IMR-90 (cell line): ENCODE measurements at regions not wholly inside any gene's neighbourhood (a gene's known extent, or its start where the extent isn't known, plus 50 kb on each side); places are given as distances from the start of the nearest gene placed in this dataset.

Experiments used
- ATAC-seq: fragments of 200-7000 bp; cut with Tn5 transposase; 2 replicates; pipeline ENCODE4 v1.9.1; 2020; ENCODE audit warnings: low read depth, mild to moderate bottlenecking, moderate library complexity
- BruUV-seq: library from RNA; stranded (reverse); fragments of 400-500 nt; replicated peaks from 2 replicates; lab custom pipeline; 2021; lab: Mats Ljungman, UMichigan
- CTCF ChIA-PET: fragments of 300-600 bp; formaldehyde crosslinking; extraction: SDS; loops from one replicate; lab custom pipeline; 2021; ENCODE audit warnings: antibody characterized with exemption; lab: Yijun Ruan, JAX
- POLR2A ChIA-PET: fragments of 300-600 bp; sonication (Branson Sonifier 250); formaldehyde crosslinking; loops from one replicate; lab custom pipeline; 2022; ENCODE audit warnings: antibody characterized with exemption; ENCODE audit not compliant: unreplicated experiment; lab: Charles Lee
- DNase-seq: peaks from one replicate; pipeline ENCODE4 v3.0.0; 2013
- H2AFZ ChIP-seq: replicated peaks from 2 replicates; pipeline ENCODE3; 2013; ENCODE audit warnings: low read length, mild to moderate bottlenecking; ENCODE audit not compliant: poor library complexity
- H2AK5ac ChIP-seq: 2 replicates; pipeline ENCODE4 v1.6.1; 2013; ENCODE audit warnings: low read depth, low read length, inconsistent platforms
- H2AK9ac ChIP-seq: replicated peaks from 2 replicates; pipeline ENCODE3; 2013; ENCODE audit warnings: mild to moderate bottlenecking, low read depth, low read length, moderate library complexity; ENCODE audit not compliant: poor library complexity
- H2BK120ac ChIP-seq: 2 replicates; pipeline ENCODE4 v1.6.1; 2013; ENCODE audit warnings: low read depth, low read length, inconsistent platforms
- H2BK15ac ChIP-seq: 3 replicates; pipeline ENCODE4 v1.6.1; 2013; ENCODE audit warnings: low read depth, low read length, inconsistent platforms
- H2BK20ac ChIP-seq: 2 replicates; pipeline ENCODE4 v1.6.1; 2013; ENCODE audit warnings: low read depth, mild to moderate bottlenecking, inconsistent platforms, low read length, moderate library complexity
- H2BK5ac ChIP-seq: 2 replicates; pipeline ENCODE4 v1.6.1; 2013; ENCODE audit warnings: mild to moderate bottlenecking, low read depth, low read length, inconsistent platforms; ENCODE audit not compliant: poor library complexity, severe bottlenecking
- H3K14ac ChIP-seq: replicated peaks from 2 replicates; pipeline ENCODE4 v1.6.1; 2013; ENCODE audit warnings: low read depth, low read length, inconsistent platforms
- H3K18ac ChIP-seq: 2 replicates; pipeline ENCODE4 v1.6.1; 2013; ENCODE audit warnings: low read depth, low read length, control low read depth
- H3K23ac ChIP-seq: 2 replicates; pipeline ENCODE4 v1.6.1; 2013; ENCODE audit warnings: low read depth, low read length, inconsistent platforms
- H3K27ac ChIP-seq: 2 replicates; pipeline ENCODE4 v1.5.1; 2013; ENCODE audit warnings: mild to moderate bottlenecking, control low read depth, low read length; ENCODE audit not compliant: insufficient read depth
- H3K27me3 ChIP-seq: 2 replicates; pipeline ENCODE4 v1.6.1; 2013; ENCODE audit warnings: low read length; ENCODE audit not compliant: control insufficient read depth, insufficient read depth
- H3K36me3 ChIP-seq: 2 replicates; pipeline ENCODE4 v1.6.1; 2013; ENCODE audit warnings: low read length, mixed read lengths; ENCODE audit not compliant: control insufficient read depth, insufficient read depth
- H3K4ac ChIP-seq: 2 replicates; pipeline ENCODE4 v1.6.1; 2013; ENCODE audit warnings: low read depth, low read length, inconsistent platforms
- H3K4me1 ChIP-seq: 2 replicates; pipeline ENCODE4 v1.6.1; 2013; ENCODE audit warnings: low read length, mixed read lengths; ENCODE audit not compliant: control insufficient read depth, insufficient read depth
- H3K4me2 ChIP-seq: 2 replicates; pipeline ENCODE4 v1.6.1; 2013; ENCODE audit warnings: low read depth, mild to moderate bottlenecking, control low read depth, low read length, moderate library complexity
- H3K4me3 ChIP-seq: 2 replicates; pipeline ENCODE4 v1.5.1; 2013; ENCODE audit warnings: low read depth, mild to moderate bottlenecking, control low read depth, low read length, moderate library complexity; ENCODE audit not compliant: insufficient read depth
- H3K56ac ChIP-seq: 2 replicates; pipeline ENCODE4 v1.6.1; 2013; ENCODE audit warnings: low read length, inconsistent platforms; ENCODE audit not compliant: insufficient read depth; ENCODE audit errors: extremely low read depth
- H3K79me1 ChIP-seq, 2 experiments: 2 replicates each; pipeline ENCODE4 v1.6.1; 2013; ENCODE audit warnings: low read length in 2 of 2, inconsistent platforms in 1 of 2, low read depth in 1 of 2
- H3K9ac ChIP-seq: 2 replicates; pipeline ENCODE4 v1.6.1; 2013; ENCODE audit warnings: low read depth, low read length, control low read depth
- H3K9me1 ChIP-seq: 2 replicates; pipeline ENCODE4 v1.6.1; 2013; ENCODE audit warnings: low read length, inconsistent platforms; ENCODE audit not compliant: insufficient read depth
- H3K9me3 ChIP-seq: 2 replicates; pipeline ENCODE4 v1.6.1; 2013; ENCODE audit warnings: low read length; ENCODE audit not compliant: control insufficient read depth, insufficient read depth
- H4K20me1 ChIP-seq: 2 replicates; pipeline ENCODE4 v1.6.1; 2013; ENCODE audit warnings: low read length, inconsistent platforms; ENCODE audit not compliant: insufficient read depth
- H4K5ac ChIP-seq: 2 replicates; pipeline ENCODE4 v1.6.1; 2013; ENCODE audit warnings: mild to moderate bottlenecking, low read depth, low read length, control low read depth
- H4K8ac ChIP-seq, 2 experiments: 2 replicates each; pipeline ENCODE4 v1.6.1; 2013; ENCODE audit warnings: low read depth in 2 of 2, low read length in 2 of 2, control low read depth in 1 of 2, inconsistent platforms in 1 of 2
- H4K91ac ChIP-seq: 2 replicates; pipeline ENCODE4 v1.6.1; 2013; ENCODE audit warnings: low read depth, low read length, inconsistent platforms; ENCODE audit not compliant: insufficient read depth
- BHLHE40 ChIP-seq: fragments of 150-350 bp; IDR thresholded peaks from 2 replicates; pipeline ENCODE4 v1.6.1; 2016; ENCODE audit warnings: mild to moderate bottlenecking, low read depth, low read length
- CHD1 ChIP-seq: IDR thresholded peaks from 2 replicates; pipeline ENCODE4 v1.6.1; 2012; ENCODE audit warnings: low read depth, low read length, improper control_type of control experiment
- CTCF ChIP-seq: conservative IDR thresholded peaks from 2 replicates; pipeline ENCODE4 v1.5.1; 2012; ENCODE audit warnings: mild to moderate bottlenecking, low read depth, low read length, improper control_type of control experiment
- ELK1 ChIP-seq: fragments of 150-350 bp; IDR thresholded peaks from 2 replicates; pipeline ENCODE4 v1.6.1; 2016; ENCODE audit warnings: low read depth, mild to moderate bottlenecking, low read length, moderate library complexity, borderline replicate concordance
- MAFK ChIP-seq: IDR thresholded peaks from 2 replicates; pipeline ENCODE4 v1.6.1; 2012; ENCODE audit warnings: low read depth, low read length, improper control_type of control experiment
- MAZ ChIP-seq: IDR thresholded peaks from 2 replicates; pipeline ENCODE4 v1.6.1; 2012; ENCODE audit warnings: low read depth, mild to moderate bottlenecking, low read length, improper control_type of control experiment, moderate library complexity, borderline replicate concordance
- POLR2A ChIP-seq: IDR thresholded peaks from 2 replicates; pipeline ENCODE4 v1.6.1; 2012; ENCODE audit warnings: mild to moderate bottlenecking, low read depth, low read length
- RAD21 ChIP-seq: IDR thresholded peaks from 2 replicates; pipeline ENCODE4 v1.6.1; 2012; ENCODE audit warnings: low read length, improper control_type of control experiment
- RFX5 ChIP-seq: IDR thresholded peaks from 2 replicates; pipeline ENCODE4 v1.8.0; 2012; ENCODE audit warnings: low read depth, mild to moderate bottlenecking, low read length, moderate library complexity
- SMC3 ChIP-seq: fragments of 150-350 bp; IDR thresholded peaks from 2 replicates; pipeline ENCODE4 v1.6.1; 2016; ENCODE audit warnings: low read depth, mild to moderate bottlenecking, antibody characterized with exemption, low read length, moderate library complexity
- USF2 ChIP-seq: fragments of 150-350 bp; IDR thresholded peaks from 2 replicates; pipeline ENCODE4 v1.6.1; 2017; ENCODE audit warnings: mild to moderate bottlenecking, antibody characterized with exemption, low read length, low read depth
- WGBS, 2 experiments: methylation state at CpG; one replicate each; pipeline versions ENCODE4 v1.1.5 to v1.1.7; 2013; ENCODE audit warnings: missing lambda C conversion rate in 2 of 2; ENCODE audit not compliant: insufficient read length in 1 of 2; ENCODE audit errors: extremely low coverage in 2 of 2; 5-methylcytosine and 5-hydroxymethylcytosine counted together
- dilution Hi-C: fragments of 300-500 bp; cut with HindIII; formaldehyde crosslinking; loops from one replicate; pipeline ENCODE4 v1.14.3; 2018; ENCODE audit warnings: low sequenced_read_pairs; ENCODE audit not compliant: unreplicated experiment
- in situ Hi-C: fragments of 300-500 bp; cut with MboI; formaldehyde crosslinking; loops from 3 replicates; pipeline ENCODE4 v1.14.3; 2019; ENCODE audit warnings: low sequenced_read_pairs, inconsistent platforms, mixed read lengths
- intact Hi-C: fragments of 100-400 bp; cut with micrococcal nuclease; formaldehyde crosslinking; loops from 2 replicates; pipeline ENCODE4 v1.10.0; 2022

GRCh38 chr3:159277814-159278213, 476.0 kb downstream of the MFSD1 start:
- BruUV-seq, result no TSS peak
- Histone ChIP-seq H2BK15ac (no peak overlapping the region), H3K9me1 (no peaks in the 10 kb centered on the region), H3K18ac (no peak overlapping the region), H3K4me2 (no peak overlapping the region), H4K5ac (no peak overlapping the region), H3K4me3 (no peak overlapping the region), H2BK5ac (no peak overlapping the region), H4K20me1 (no peaks in the 10 kb centered on the region), H3K27me3 (no peaks in the 10 kb centered on the region), H3K23ac (no peak overlapping the region), H2AK5ac (no peak overlapping the region), H2AFZ (no peak overlapping the region), H2AK9ac (no peak overlapping the region), H3K79me1 (no peaks in the 10 kb centered on the region), H2BK120ac (no peak overlapping the region), H3K4me1 (no peaks in the 10 kb centered on the region), H3K36me3 (no peaks in the 10 kb centered on the region), H3K27ac (no peak overlapping the region), H3K14ac (no peak overlapping the region), H4K8ac (no peak overlapping the region), H2BK20ac (no peak overlapping the region), H3K9ac (no peak overlapping the region), H3K4ac (no peak overlapping the region), H3K56ac (no peak overlapping the region), H3K9me3 (no peaks in the 10 kb centered on the region), H4K91ac (no peak overlapping the region)
- TF ChIP-seq SMC3, result no peak
- TF ChIP-seq MAZ, result no peak
- no peak for TF ChIP-seq CHD1
- TF ChIP-seq CTCF, result no peak
- no peak for TF ChIP-seq BHLHE40
- no peak for TF ChIP-seq RFX5
- no peak for TF ChIP-seq ELK1
- TF ChIP-seq MAFK, result no peak
- TF ChIP-seq RAD21, result no peak
- no peak for TF ChIP-seq POLR2A
- TF ChIP-seq USF2, result no peak
- ATAC-seq (no peak), DNase-seq (no peak)
- dilution Hi-C loops, result no loop called here
- WGBS, 2 experiments, result no CpG with 5 or more reads among the region's 5 CpGs
- in situ Hi-C loops, result loop anchor here (10.0 kb wide), 1 partner anchor 307 kb away; no protein-coding TSS in a partner anchor
- intact Hi-C loops, result no loop called here
- ChIA-PET POLR2A (no interaction called here), CTCF (no interaction called here)
